ENCODE measurements at regions not wholly inside any gene's neighbourhood (a gene's known extent, or its start where the extent isn't known, plus 50 kb on each side); places are given as distances from the start of the nearest gene placed in this dataset.
A peak's percentile ranks its signal among the peaks of the same experiment; 100 is the strongest.

DNA sequence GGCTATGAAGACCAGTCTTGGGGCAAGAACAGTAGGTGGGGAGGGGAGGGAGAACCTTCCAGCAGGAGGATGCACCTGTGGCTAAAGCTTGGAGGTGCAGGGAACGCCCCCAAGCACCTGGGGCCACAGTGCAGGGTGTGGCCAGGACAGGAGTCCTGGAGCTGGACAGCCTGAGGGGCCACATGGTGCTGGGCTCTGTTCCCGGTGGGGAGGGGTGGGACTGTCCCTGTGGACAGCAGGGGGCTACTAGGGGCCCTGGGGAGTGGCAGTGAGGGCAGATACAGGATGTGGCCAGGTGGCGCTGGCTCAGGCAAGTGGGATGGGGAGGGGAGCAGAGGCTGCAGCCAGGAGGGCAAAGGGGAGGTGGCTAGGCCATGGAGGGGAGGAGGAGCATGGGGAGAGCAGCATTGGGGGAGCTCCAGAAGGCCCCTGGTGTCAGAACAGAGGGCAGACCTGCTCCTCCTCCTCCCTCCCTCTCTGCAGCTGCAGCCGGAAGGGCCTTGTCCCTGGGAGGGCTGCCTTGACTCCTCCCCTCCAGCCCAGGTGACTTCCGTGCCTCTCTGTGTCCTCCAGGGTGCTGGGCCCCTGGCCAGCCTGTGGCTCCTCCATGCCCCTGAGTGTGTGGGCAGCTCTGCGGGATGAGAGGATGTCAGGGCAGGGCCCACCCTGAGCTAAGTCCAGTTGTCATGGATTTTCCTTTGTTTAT, 68.4 kb upstream of the DLK1 start:
- Histone ChIP-seq H3K9me3 (ENCODE audit: low read depth) (no peaks in the 10 kb centered on the region), H3K27ac (peak overlapping the region; percentile 76), H3K9me2 (replicated peaks; ENCODE audit: insufficient read depth) (no peaks in the 10 kb centered on the region), H3K4me2 (no peak overlapping the region), H2AFZ (no peak overlapping the region), H3K79me2 (no peaks in the 10 kb centered on the region), H3K4me1 (ENCODE audit: insufficient read depth) (peaks cover 7% of the 10 kb centered on the region), H4K20me1 (ENCODE audit: insufficient read depth, poor library complexity, severe bottlenecking) (no peaks in the 10 kb centered on the region), H3K36me3 (replicated peaks; ENCODE audit: insufficient read depth, low read depth) (no peaks in the 10 kb centered on the region), H3K4me3 (no peak overlapping the region), H3K27me3 (no peaks in the 10 kb centered on the region)
- WGBS (ENCODE audit: low lambda C conversion rate, missing lambda C conversion rate), result 64% methylated on average over 6 of the region's 6 CpGs
- peak; percentile 32 for DNase-seq (ENCODE audit: low spot score)
- TF ChIP-seq EZH2phosphoT487 (IDR thresholded peaks at IDR 0.05; ENCODE audit: low read depth, severe bottlenecking, unreplicated experiment) (no peak), EZH2 (IDR thresholded peaks at IDR 0.05; ENCODE audit: borderline replicate concordance) (no peak)
- TF ChIP-seq, protein P1, sequence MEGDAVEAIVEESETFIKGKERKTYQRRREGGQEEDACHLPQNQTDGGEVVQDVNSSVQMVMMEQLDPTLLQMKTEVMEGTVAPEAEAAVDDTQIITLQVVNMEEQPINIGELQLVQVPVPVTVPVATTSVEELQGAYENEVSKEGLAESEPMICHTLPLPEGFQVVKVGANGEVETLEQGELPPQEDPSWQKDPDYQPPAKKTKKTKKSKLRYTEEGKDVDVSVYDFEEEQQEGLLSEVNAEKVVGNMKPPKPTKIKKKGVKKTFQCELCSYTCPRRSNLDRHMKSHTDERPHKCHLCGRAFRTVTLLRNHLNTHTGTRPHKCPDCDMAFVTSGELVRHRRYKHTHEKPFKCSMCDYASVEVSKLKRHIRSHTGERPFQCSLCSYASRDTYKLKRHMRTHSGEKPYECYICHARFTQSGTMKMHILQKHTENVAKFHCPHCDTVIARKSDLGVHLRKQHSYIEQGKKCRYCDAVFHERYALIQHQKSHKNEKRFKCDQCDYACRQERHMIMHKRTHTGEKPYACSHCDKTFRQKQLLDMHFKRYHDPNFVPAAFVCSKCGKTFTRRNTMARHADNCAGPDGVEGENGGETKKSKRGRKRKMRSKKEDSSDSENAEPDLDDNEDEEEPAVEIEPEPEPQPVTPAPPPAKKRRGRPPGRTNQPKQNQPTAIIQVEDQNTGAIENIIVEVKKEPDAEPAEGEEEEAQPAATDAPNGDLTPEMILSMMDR (IDR thresholded peaks at IDR 0.05; ENCODE audit: poor library complexity), result no peak

DNA sequence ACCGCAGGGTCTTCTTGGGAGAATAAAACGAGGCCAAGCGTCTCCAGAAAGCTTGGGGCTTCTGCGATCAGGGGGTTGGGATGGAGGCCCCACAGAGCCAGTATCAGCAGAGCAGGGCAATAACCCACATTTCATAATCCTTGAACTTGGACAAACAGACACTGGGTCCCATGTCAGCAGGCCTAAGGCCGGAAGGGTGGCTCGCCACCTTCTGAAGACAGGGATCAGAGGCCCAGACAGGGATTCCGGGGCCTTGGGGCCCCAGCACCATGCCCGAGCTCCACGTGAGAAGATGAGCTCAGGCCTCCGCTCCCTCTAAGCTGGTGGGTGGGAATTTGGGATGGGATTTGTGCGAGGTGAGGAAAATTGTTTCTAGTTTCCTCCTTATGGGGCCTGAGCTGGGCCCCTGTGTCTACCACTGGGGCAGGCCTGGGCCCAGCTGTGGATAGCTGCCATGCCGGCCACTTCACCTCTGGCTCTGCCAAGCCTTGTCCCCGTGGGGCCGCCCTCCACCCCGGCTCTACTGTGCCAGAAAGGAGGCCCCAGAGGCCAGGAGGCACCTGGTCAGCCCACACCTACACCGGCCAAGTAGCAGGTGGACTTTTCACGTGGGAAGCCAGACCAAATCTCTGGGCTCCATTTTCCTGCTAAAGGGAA, 67.2 kb upstream of the DLK1 start:
- Histone ChIP-seq H3K27ac (peak overlapping the region; percentile 76), H3K27me3 (no peaks in the 10 kb centered on the region), H3K9me3 (ENCODE audit: low read depth) (no peaks in the 10 kb centered on the region), H3K36me3 (replicated peaks; ENCODE audit: insufficient read depth, low read depth) (no peaks in the 10 kb centered on the region), H3K79me2 (no peaks in the 10 kb centered on the region), H3K4me1 (ENCODE audit: insufficient read depth) (peaks cover 10% of the 10 kb centered on the region), H2AFZ (no peak overlapping the region), H3K4me2 (no peak overlapping the region), H4K20me1 (ENCODE audit: insufficient read depth, poor library complexity, severe bottlenecking) (no peaks in the 10 kb centered on the region), H3K4me3 (no peak overlapping the region), H3K9me2 (replicated peaks; ENCODE audit: insufficient read depth) (no peaks in the 10 kb centered on the region)
- WGBS (ENCODE audit: low lambda C conversion rate, missing lambda C conversion rate), result 84% methylated on average over 17 of the region's 17 CpGs
- no peak for DNase-seq (ENCODE audit: low spot score)
- TF ChIP-seq, protein P1 (IDR thresholded peaks at IDR 0.05; ENCODE audit: poor library complexity), result no peak
- no peak for TF ChIP-seq EZH2phosphoT487 (IDR thresholded peaks at IDR 0.05; ENCODE audit: low read depth, severe bottlenecking, unreplicated experiment)
- TF ChIP-seq EZH2 (IDR thresholded peaks at IDR 0.05; ENCODE audit: borderline replicate concordance), result no peak

DNA sequence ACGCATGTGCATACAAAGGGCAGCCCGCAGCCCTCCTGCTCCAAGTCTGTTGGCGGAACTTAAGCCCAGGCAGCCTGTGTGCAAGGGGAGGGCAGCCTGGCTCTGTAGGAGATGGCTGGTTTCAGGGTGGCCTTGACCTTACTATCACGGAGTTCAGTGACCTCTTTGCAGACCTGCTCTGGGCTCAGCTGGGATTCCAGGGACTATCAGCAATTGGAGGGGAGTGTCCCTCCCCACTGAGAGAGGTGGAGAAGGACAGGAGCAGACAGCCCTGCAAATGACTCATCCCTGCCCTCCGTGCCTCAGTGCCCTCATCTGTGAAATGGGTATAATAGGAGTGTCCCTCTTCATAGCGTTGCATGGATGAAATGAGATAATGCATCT, 66.2 kb upstream of the DLK1 start:
- Histone ChIP-seq H3K79me2 (no peaks in the 10 kb centered on the region), H3K4me2 (no peak overlapping the region), H3K27ac (peak overlapping the region; percentile 76), H3K4me3 (no peak overlapping the region), H3K27me3 (no peaks in the 10 kb centered on the region), H3K9me3 (ENCODE audit: low read depth) (no peaks in the 10 kb centered on the region), H4K20me1 (ENCODE audit: insufficient read depth, poor library complexity, severe bottlenecking) (no peaks in the 10 kb centered on the region), H3K4me1 (ENCODE audit: insufficient read depth) (peaks cover 20% of the 10 kb centered on the region), H3K36me3 (replicated peaks; ENCODE audit: insufficient read depth, low read depth) (no peaks in the 10 kb centered on the region), H2AFZ (no peak overlapping the region), H3K9me2 (replicated peaks; ENCODE audit: insufficient read depth) (no peaks in the 10 kb centered on the region)
- DNase-seq (ENCODE audit: low spot score), result peak; percentile 8
- TF ChIP-seq EZH2 (IDR thresholded peaks at IDR 0.05; ENCODE audit: borderline replicate concordance) (no peak), EZH2phosphoT487 (IDR thresholded peaks at IDR 0.05; ENCODE audit: low read depth, severe bottlenecking, unreplicated experiment) (no peak)
- TF ChIP-seq, protein P1 (IDR thresholded peaks at IDR 0.05; ENCODE audit: poor library complexity), result no peak
- 93% methylated on average over 6 of the region's 6 CpGs for WGBS (ENCODE audit: low lambda C conversion rate, missing lambda C conversion rate)

All from hepatocyte (in vitro differentiated cells).